ENCODE measurements at regions not wholly inside any gene's neighbourhood (a gene's known extent, or its start where the extent isn't known, plus 50 kb on each side); places are given as distances from the start of the nearest gene placed in this dataset.

- no peak overlapping the region for H3K4me3 Mint-ChIP-seq
- H2AFZ ChIP-seq, result no peak overlapping the region
- no peaks in the 10 kb centered on the region; the same call in 2 of the 3 replicates for H3K9me3 Mint-ChIP-seq
- H3K36me3 ChIP-seq (ENCODE audit: insufficient read depth), result no peaks in the 10 kb centered on the region
- H4K20me1 ChIP-seq (replicated peaks; ENCODE audit: insufficient read depth), result peaks cover 7% of the 10 kb centered on the region; the same call in 1 of the 2 replicates
- H3K27me3 ChIP-seq (ENCODE audit: insufficient read depth), result no peaks in the 10 kb centered on the region
- H3K4me3 ChIP-seq, result no peak overlapping the region
- H3K36me3 Mint-ChIP-seq (ENCODE audit: low read depth), result no peaks in the 10 kb centered on the region; the same call in 2 of the 3 replicates
- TF ChIP-seq, protein P1, sequence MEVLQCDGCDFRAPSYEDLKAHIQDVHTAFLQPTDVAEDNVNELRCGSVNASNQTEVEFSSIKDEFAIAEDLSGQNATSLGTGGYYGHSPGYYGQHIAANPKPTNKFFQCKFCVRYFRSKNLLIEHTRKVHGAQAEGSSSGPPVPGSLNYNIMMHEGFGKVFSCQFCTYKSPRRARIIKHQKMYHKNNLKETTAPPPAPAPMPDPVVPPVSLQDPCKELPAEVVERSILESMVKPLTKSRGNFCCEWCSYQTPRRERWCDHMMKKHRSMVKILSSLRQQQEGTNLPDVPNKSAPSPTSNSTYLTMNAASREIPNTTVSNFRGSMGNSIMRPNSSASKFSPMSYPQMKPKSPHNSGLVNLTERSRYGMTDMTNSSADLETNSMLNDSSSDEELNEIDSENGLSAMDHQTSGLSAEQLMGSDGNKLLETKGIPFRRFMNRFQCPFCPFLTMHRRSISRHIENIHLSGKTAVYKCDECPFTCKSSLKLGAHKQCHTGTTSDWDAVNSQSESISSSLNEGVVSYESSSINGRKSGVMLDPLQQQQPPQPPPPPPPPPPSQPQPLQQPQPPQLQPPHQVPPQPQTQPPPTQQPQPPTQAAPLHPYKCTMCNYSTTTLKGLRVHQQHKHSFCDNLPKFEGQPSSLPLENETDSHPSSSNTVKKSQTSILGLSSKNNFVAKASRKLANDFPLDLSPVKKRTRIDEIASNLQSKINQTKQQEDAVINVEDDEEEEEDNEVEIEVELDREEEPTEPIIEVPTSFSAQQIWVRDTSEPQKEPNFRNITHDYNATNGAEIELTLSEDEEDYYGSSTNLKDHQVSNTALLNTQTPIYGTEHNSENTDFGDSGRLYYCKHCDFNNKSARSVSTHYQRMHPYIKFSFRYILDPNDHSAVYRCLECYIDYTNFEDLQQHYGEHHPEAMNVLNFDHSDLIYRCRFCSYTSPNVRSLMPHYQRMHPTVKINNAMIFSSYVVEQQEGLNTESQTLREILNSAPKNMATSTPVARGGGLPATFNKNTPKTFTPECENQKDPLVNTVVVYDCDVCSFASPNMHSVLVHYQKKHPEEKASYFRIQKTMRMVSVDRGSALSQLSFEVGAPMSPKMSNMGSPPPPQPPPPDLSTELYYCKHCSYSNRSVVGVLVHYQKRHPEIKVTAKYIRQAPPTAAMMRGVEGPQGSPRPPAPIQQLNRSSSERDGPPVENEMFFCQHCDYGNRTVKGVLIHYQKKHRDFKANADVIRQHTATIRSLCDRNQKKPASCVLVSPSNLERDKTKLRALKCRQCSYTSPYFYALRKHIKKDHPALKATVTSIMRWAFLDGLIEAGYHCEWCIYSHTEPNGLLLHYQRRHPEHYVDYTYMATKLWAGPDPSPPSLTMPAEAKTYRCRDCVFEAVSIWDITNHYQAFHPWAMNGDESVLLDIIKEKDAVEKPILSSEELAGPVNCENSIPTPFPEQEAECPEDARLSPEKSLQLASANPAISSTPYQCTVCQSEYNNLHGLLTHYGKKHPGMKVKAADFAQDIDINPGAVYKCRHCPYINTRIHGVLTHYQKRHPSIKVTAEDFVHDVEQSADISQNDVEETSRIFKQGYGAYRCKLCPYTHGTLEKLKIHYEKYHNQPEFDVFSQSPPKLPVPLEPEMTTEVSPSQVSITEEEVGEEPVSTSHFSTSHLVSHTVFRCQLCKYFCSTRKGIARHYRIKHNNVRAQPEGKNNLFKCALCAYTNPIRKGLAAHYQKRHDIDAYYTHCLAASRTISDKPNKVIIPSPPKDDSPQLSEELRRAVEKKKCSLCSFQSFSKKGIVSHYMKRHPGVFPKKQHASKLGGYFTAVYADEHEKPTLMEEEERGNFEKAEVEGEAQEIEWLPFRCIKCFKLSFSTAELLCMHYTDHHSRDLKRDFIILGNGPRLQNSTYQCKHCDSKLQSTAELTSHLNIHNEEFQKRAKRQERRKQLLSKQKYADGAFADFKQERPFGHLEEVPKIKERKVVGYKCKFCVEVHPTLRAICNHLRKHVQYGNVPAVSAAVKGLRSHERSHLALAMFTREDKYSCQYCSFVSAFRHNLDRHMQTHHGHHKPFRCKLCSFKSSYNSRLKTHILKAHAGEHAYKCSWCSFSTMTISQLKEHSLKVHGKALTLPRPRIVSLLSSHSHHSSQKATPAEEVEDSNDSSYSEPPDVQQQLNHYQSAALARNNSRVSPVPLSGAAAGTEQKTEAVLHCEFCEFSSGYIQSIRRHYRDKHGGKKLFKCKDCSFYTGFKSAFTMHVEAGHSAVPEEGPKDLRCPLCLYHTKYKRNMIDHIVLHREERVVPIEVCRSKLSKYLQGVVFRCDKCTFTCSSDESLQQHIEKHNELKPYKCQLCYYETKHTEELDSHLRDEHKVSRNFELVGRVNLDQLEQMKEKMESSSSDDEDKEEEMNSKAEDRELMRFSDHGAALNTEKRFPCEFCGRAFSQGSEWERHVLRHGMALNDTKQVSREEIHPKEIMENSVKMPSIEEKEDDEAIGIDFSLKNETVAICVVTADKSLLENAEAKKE (CRISPR knock-in tag; IDR thresholded peaks at IDR 0.05), result no peak
- TF ChIP-seq ZNF331 (CRISPR knock-in tag; IDR thresholded peaks at IDR 0.05; ENCODE audit: low read depth) (no peak), EZH2 (IDR thresholded peaks at IDR 0.05; ENCODE audit: low read depth, unreplicated experiment) (no peak)
- peaks cover 16% of the 10 kb centered on the region for H3K79me2 ChIP-seq (replicated peaks; ENCODE audit: insufficient read depth)
- DNase-seq (ENCODE audit: low spot score), result no peak
- no peak overlapping the region for H3K27ac Mint-ChIP-seq
- peaks cover 19% of the 10 kb centered on the region for H3K4me1 Mint-ChIP-seq
- no peaks in the 10 kb centered on the region; the same call in 1 of the 2 replicates for H3K4me1 ChIP-seq (ENCODE audit: insufficient read depth)
- H3K27ac ChIP-seq (ENCODE audit: low read depth), result no peak overlapping the region
- no peak for ATAC-seq
- H3K9me2 ChIP-seq (ENCODE audit: insufficient read depth), result no peaks in the 10 kb centered on the region
- H3K4me2 ChIP-seq, result no peak overlapping the region
- peaks cover 24% of the 10 kb centered on the region for H3K27me3 Mint-ChIP-seq (ENCODE audit: insufficient read depth, low read depth, poor library complexity)
- no peaks in the 10 kb centered on the region for H3F3A ChIP-seq (replicated peaks; ENCODE audit: low read depth)
Observed at GRCh38 chr11:70624598-70624993, 226.3 kb downstream of the CTTN start.

- Histone ChIP-seq H3F3A (replicated peaks; ENCODE audit: low read depth) (no peaks in the 10 kb centered on the region), H3K27ac (ENCODE audit: low read depth) (no peak overlapping the region), H4K20me1 (replicated peaks; ENCODE audit: insufficient read depth) (peaks cover 7% of the 10 kb centered on the region; the same call in 1 of the 2 replicates), H2AFZ (no peak overlapping the region), H3K79me2 (replicated peaks; ENCODE audit: insufficient read depth) (peaks cover 16% of the 10 kb centered on the region), H3K4me2 (no peak overlapping the region), H3K4me1 (ENCODE audit: insufficient read depth) (no peaks in the 10 kb centered on the region; the same call in 1 of the 2 replicates), H3K27me3 (ENCODE audit: insufficient read depth) (no peaks in the 10 kb centered on the region), H3K36me3 (ENCODE audit: insufficient read depth) (no peaks in the 10 kb centered on the region), H3K4me3 (no peak overlapping the region), H3K9me2 (ENCODE audit: insufficient read depth) (no peaks in the 10 kb centered on the region)
- Mint-ChIP-seq H3K9me3 (no peaks in the 10 kb centered on the region; the same call in 2 of the 3 replicates), H3K4me1 (peaks cover 20% of the 10 kb centered on the region), H3K4me3 (no peak overlapping the region), H3K36me3 (ENCODE audit: low read depth) (no peaks in the 10 kb centered on the region; the same call in 2 of the 3 replicates), H3K27ac (no peak overlapping the region; the same call in 1 of the 2 replicates), H3K27me3 (ENCODE audit: insufficient read depth, low read depth, poor library complexity) (peaks cover 24% of the 10 kb centered on the region)
- ATAC-seq (no peak), DNase-seq (ENCODE audit: low spot score) (no peak)
- TF ChIP-seq JUNB (IDR thresholded peaks at IDR 0.05; ENCODE audit: unreplicated experiment), result no peak
- TF ChIP-seq, protein P2, sequence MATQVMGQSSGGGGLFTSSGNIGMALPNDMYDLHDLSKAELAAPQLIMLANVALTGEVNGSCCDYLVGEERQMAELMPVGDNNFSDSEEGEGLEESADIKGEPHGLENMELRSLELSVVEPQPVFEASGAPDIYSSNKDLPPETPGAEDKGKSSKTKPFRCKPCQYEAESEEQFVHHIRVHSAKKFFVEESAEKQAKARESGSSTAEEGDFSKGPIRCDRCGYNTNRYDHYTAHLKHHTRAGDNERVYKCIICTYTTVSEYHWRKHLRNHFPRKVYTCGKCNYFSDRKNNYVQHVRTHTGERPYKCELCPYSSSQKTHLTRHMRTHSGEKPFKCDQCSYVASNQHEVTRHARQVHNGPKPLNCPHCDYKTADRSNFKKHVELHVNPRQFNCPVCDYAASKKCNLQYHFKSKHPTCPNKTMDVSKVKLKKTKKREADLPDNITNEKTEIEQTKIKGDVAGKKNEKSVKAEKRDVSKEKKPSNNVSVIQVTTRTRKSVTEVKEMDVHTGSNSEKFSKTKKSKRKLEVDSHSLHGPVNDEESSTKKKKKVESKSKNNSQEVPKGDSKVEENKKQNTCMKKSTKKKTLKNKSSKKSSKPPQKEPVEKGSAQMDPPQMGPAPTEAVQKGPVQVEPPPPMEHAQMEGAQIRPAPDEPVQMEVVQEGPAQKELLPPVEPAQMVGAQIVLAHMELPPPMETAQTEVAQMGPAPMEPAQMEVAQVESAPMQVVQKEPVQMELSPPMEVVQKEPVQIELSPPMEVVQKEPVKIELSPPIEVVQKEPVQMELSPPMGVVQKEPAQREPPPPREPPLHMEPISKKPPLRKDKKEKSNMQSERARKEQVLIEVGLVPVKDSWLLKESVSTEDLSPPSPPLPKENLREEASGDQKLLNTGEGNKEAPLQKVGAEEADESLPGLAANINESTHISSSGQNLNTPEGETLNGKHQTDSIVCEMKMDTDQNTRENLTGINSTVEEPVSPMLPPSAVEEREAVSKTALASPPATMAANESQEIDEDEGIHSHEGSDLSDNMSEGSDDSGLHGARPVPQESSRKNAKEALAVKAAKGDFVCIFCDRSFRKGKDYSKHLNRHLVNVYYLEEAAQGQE (IDR thresholded peaks at IDR 0.05; ENCODE audit: unreplicated experiment), result no peak
- no peak for TF ChIP-seq EZH2phosphoT487 (IDR thresholded peaks at IDR 0.05; ENCODE audit: unreplicated experiment)
- no peak for TF ChIP-seq CTCF (conservative IDR thresholded peaks at IDR 0.05; ENCODE audit: low read depth in 2 of 2)
- TF ChIP-seq ZNF331 (CRISPR knock-in tag; IDR thresholded peaks at IDR 0.05; ENCODE audit: low read depth), result no peak
- no peak for TF ChIP-seq EZH2 (IDR thresholded peaks at IDR 0.05; ENCODE audit: low read depth, unreplicated experiment)
- TF ChIP-seq STAT1 (IDR thresholded peaks at IDR 0.05; ENCODE audit: unreplicated experiment), result no peak
- no peak for TF ChIP-seq POLR2AphosphoS5 (IDR thresholded peaks at IDR 0.05; ENCODE audit: low read depth)
- no peak for TF ChIP-seq ZNF114 (CRISPR knock-in tag; IDR thresholded peaks at IDR 0.05)
- no peak for TF ChIP-seq NANOG (IDR thresholded peaks at IDR 0.05; ENCODE audit: borderline replicate concordance)
Observed at GRCh38 chr11:70625051-70625450, 226.7 kb downstream of the CTTN start.

Measured in GM23338 (cell line).